Mesenchymal stem cell (in vitro differentiated cells and primary cell): ENCODE measurements at regions not wholly inside any gene's neighbourhood (a gene's known extent, or its start where the extent isn't known, plus 50 kb on each side); places are given as distances from the start of the nearest gene placed in this dataset.

Experiments used
- DNase-seq: peaks from one replicate; pipeline ENCODE4 v3.0.0-alpha.2; 2013
- H2AFZ ChIP-seq: one replicate; pipeline ENCODE4 v1.6.1; 2013; ENCODE audit warnings: low read depth, mild to moderate bottlenecking, control low read depth, inconsistent platforms, low read length, moderate library complexity
- H2AK5ac ChIP-seq: 2 replicates; pipeline ENCODE4 v1.6.1; 2013; ENCODE audit warnings: low read length, moderate library complexity, mild to moderate bottlenecking, inconsistent platforms; ENCODE audit not compliant: severe bottlenecking
- H2BK120ac ChIP-seq: one replicate; pipeline ENCODE4 v1.6.1; 2013; ENCODE audit warnings: low read depth, mild to moderate bottlenecking, inconsistent platforms, low read length, moderate library complexity
- H2BK12ac ChIP-seq, 2 experiments: one replicate each; pipeline ENCODE4 v1.6.1; 2013; ENCODE audit warnings: inconsistent platforms in 2 of 2, low read length in 2 of 2, mild to moderate bottlenecking in 2 of 2, moderate library complexity in 2 of 2, control low read depth in 1 of 2
- H2BK15ac ChIP-seq: one replicate; pipeline ENCODE4 v1.6.1; 2013; ENCODE audit warnings: mild to moderate bottlenecking, low read depth, inconsistent platforms; ENCODE audit not compliant: poor library complexity, severe bottlenecking
- H2BK5ac ChIP-seq: 2 replicates; pipeline ENCODE4 v1.6.1; 2013; ENCODE audit warnings: low read depth, mild to moderate bottlenecking, low read length, control low read depth, inconsistent platforms; ENCODE audit not compliant: poor library complexity, severe bottlenecking
- H3K14ac ChIP-seq, 2 experiments: one replicate each; pipeline ENCODE4 v1.6.1; 2013; ENCODE audit warnings: inconsistent platforms in 2 of 2, low read length in 2 of 2, control low read depth in 1 of 2, mild to moderate bottlenecking in 1 of 2, moderate library complexity in 1 of 2
- H3K18ac ChIP-seq, 2 experiments: one replicate each; pipeline ENCODE4 v1.6.1; 2013; ENCODE audit warnings: inconsistent platforms in 2 of 2, low read length in 2 of 2, control low read depth in 1 of 2, low read depth in 1 of 2, mild to moderate bottlenecking in 1 of 2
- H3K23ac ChIP-seq, 2 experiments: one replicate each; pipeline ENCODE4 v1.6.1; 2013; ENCODE audit warnings: inconsistent platforms in 2 of 2, low read length in 2 of 2, mild to moderate bottlenecking in 2 of 2, moderate library complexity in 2 of 2, control low read depth in 1 of 2
- H3K27ac ChIP-seq: 2 replicates; pipeline ENCODE4 v1.5.1; 2013; ENCODE audit warnings: mild to moderate bottlenecking, moderate library complexity, low read length, control low read depth, inconsistent platforms; ENCODE audit not compliant: poor library complexity, severe bottlenecking
- H3K27me3 ChIP-seq, 2 experiments: 2 replicates each; pipeline versions ENCODE4 v1.6.1 to v1.7.0; 2013; ENCODE audit warnings: low read length in 2 of 2, mild to moderate bottlenecking in 2 of 2, moderate library complexity in 2 of 2, control low read depth in 1 of 2, inconsistent platforms in 1 of 2; ENCODE audit not compliant: control insufficient read depth in 1 of 2, insufficient read depth in 1 of 2
- H3K36me3 ChIP-seq, 2 experiments: 2 replicates each; pipeline versions ENCODE4 v1.6.1 to v1.7.0; 2013; ENCODE audit warnings: low read length in 2 of 2, control low read depth in 1 of 2, inconsistent platforms in 1 of 2, low read depth in 1 of 2, mild to moderate bottlenecking in 1 of 2; ENCODE audit not compliant: insufficient read depth in 2 of 2, control insufficient read depth in 1 of 2
- H3K4ac ChIP-seq, 2 experiments: one replicate each; pipeline ENCODE4 v1.6.1; 2013; ENCODE audit warnings: inconsistent platforms in 2 of 2, low read length in 2 of 2, mild to moderate bottlenecking in 2 of 2, moderate library complexity in 2 of 2, control low read depth in 1 of 2, low read depth in 1 of 2
- H3K4me1 ChIP-seq: 2 replicates; pipeline ENCODE4 v1.6.1; 2013; ENCODE audit warnings: low read depth, low read length, control low read depth; ENCODE audit not compliant: control insufficient read depth, insufficient read depth
- H3K4me2 ChIP-seq: 2 replicates; pipeline ENCODE4 v1.6.1; 2013; ENCODE audit warnings: low read length, mild to moderate bottlenecking, inconsistent platforms; ENCODE audit not compliant: poor library complexity, severe bottlenecking
- H3K4me3 ChIP-seq, 2 experiments: 2 replicates each; pipeline versions ENCODE4 v1.5.1 to v1.7.0; 2013; ENCODE audit warnings: low read length in 2 of 2, mild to moderate bottlenecking in 2 of 2, control low read depth in 1 of 2, low read depth in 1 of 2; ENCODE audit not compliant: insufficient read depth in 1 of 2
- H3K79me1 ChIP-seq: replicated peaks from 2 replicates; pipeline ENCODE4 v1.6.1; 2013; ENCODE audit warnings: mild to moderate bottlenecking, control low read depth, low read length, inconsistent platforms; ENCODE audit not compliant: poor library complexity, severe bottlenecking
- H3K9ac ChIP-seq: 2 replicates; pipeline ENCODE4 v1.7.0; 2013; ENCODE audit warnings: mild to moderate bottlenecking, low read length, moderate library complexity
- H3K9me3 ChIP-seq: 2 replicates; pipeline ENCODE4 v1.7.0; 2013; ENCODE audit warnings: mild to moderate bottlenecking, low read length; ENCODE audit not compliant: control insufficient read depth
- H4K8ac ChIP-seq: one replicate; pipeline ENCODE4 v1.6.1; 2013; ENCODE audit warnings: inconsistent platforms, mild to moderate bottlenecking, low read length, moderate library complexity
- H4K91ac ChIP-seq: one replicate; pipeline ENCODE4 v1.6.1; 2013; ENCODE audit warnings: mild to moderate bottlenecking, low read length, inconsistent platforms
- WGBS: methylation state at CpG from one replicate; pipeline ENCODE4 v1.1.7; 2013; ENCODE audit warnings: mixed read lengths; 5-methylcytosine and 5-hydroxymethylcytosine counted together

DNA sequence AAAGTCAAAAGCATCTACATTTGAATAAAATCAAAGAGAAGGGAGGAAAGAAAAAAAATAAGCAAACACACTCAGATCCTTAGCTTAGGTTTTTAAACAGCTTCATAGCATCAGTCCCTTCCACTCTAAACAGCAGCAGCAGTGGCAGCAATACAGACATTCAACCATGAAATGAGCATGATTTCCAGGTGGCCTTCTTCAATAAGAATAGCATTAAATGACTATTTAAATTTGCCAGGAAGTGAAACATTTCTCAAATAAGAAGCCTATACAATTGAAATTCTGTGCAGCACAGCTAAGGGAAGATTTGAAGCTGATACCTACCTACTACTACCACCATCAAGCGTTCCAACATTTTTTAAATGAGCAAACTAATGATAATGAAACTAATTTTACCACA, 138.1 kb upstream of the REG3G start:
- H3K27me3 ChIP-seq, result no peaks in the 10 kb centered on the region

DNA sequence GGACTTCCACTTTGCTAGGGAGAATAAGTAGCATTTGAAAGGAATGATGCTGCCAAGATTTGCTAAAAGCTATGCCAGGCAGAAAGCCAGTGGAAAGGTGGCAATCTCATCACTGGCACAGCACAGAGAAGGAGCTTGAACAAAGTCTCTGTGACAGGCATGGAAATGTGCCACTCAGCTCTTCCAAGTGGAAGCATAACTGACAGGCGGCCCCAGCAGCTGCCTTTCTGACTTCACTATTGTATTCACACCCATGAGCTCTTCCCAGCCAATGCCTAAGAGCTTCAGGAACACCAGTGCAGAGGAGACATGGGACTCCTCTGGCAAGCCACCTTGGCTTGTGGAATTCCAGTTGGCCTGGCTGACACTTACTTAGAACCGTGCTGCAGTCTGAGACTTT, 134.6 kb upstream of the REG3G start:
- H3K4me1 ChIP-seq, result no peaks in the 10 kb centered on the region
- no peak overlapping the region for H3K18ac ChIP-seq
- DNase-seq, result no peak
- H3K27me3 ChIP-seq, result no peaks in the 10 kb centered on the region
- WGBS, result 85% methylated on average over 2 of the region's 2 CpGs
- no peak overlapping the region for H4K8ac ChIP-seq
- no peak overlapping the region for H3K9ac ChIP-seq
- no peak overlapping the region for H3K27ac ChIP-seq
- H3K4me2 ChIP-seq, result no peak overlapping the region
- H2BK15ac ChIP-seq, result no peak overlapping the region
- no peak overlapping the region for H2AFZ ChIP-seq
- no peak overlapping the region for H2BK12ac ChIP-seq
- H3K9me3 ChIP-seq, result no peaks in the 10 kb centered on the region
- no peak overlapping the region for H3K4ac ChIP-seq
- H3K36me3 ChIP-seq, result no peaks in the 10 kb centered on the region
- H3K79me1 ChIP-seq, result no peaks in the 10 kb centered on the region
- H4K91ac ChIP-seq, result no peak overlapping the region
- H3K4me3 ChIP-seq, result no peak overlapping the region
- no peak overlapping the region for H3K23ac ChIP-seq
- no peak overlapping the region for H2BK5ac ChIP-seq
- no peak overlapping the region for H2AK5ac ChIP-seq
- no peak overlapping the region for H3K14ac ChIP-seq
- no peak overlapping the region for H2BK120ac ChIP-seq

More for the DNA sequence above, 138.1 kb upstream of the REG3G start:
- DNase-seq, result no peak
- Histone ChIP-seq H3K36me3 (no peaks in the 10 kb centered on the region), H3K79me1 (no peaks in the 10 kb centered on the region), H2BK120ac (no peak overlapping the region), H2BK5ac (no peak overlapping the region), H3K4me1 (no peaks in the 10 kb centered on the region), H2AFZ (no peak overlapping the region), H2AK5ac (no peak overlapping the region), H3K18ac (no peak overlapping the region), H4K91ac (no peak overlapping the region), H3K9me3 (no peaks in the 10 kb centered on the region), H3K4me2 (no peak overlapping the region), H3K9ac (no peak overlapping the region), H3K23ac (no peak overlapping the region), H4K8ac (no peak overlapping the region), H2BK12ac (no peak overlapping the region), H3K4me3 (no peak overlapping the region), H2BK15ac (no peak overlapping the region), H3K4ac (no peak overlapping the region), H3K27ac (no peak overlapping the region), H3K14ac (no peak overlapping the region)
- no CpG with 5 or more reads among the region's 1 CpG for whole genome bisulfite sequencing

DNA sequence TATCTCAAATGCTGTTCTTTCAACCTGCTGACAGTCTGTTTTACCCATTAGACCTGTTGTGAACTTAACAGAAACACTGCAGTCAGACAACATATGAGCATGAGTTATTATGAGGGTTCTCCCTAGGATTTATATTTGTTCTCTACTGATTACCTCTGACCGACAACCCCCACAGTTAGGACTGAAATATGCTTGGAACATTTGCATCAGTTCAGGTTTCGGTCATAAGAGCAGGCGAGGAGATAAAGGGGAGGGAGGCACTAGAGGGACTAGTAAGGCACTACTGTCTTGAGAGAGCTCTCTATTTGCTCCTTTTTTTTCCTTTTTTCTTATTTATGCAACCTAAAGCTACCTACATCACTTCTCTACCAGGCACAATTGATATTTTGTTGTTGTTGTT, 133.2 kb upstream of the REG3G start:
- no peak overlapping the region for H3K18ac ChIP-seq
- H2AFZ ChIP-seq, result no peak overlapping the region
- H3K4ac ChIP-seq, result no peak overlapping the region
- no peak overlapping the region for H3K23ac ChIP-seq
- WGBS, result no CpG with 5 or more reads among the region's 3 CpGs
- H3K79me1 ChIP-seq, result no peaks in the 10 kb centered on the region
- no peak overlapping the region for H4K91ac ChIP-seq
- H3K27me3 ChIP-seq, result no peaks in the 10 kb centered on the region
- H3K4me1 ChIP-seq, result no peaks in the 10 kb centered on the region
- H2BK5ac ChIP-seq, result no peak overlapping the region
- H3K9ac ChIP-seq, result no peak overlapping the region
- H3K4me3 ChIP-seq, result no peak overlapping the region
- H2AK5ac ChIP-seq, result no peak overlapping the region
- no peak overlapping the region for H2BK15ac ChIP-seq
- H3K14ac ChIP-seq, result no peak overlapping the region
- no peaks in the 10 kb centered on the region for H3K9me3 ChIP-seq
- no peak overlapping the region for H2BK12ac ChIP-seq
- H3K36me3 ChIP-seq, result no peaks in the 10 kb centered on the region
- H2BK120ac ChIP-seq, result no peak overlapping the region
- H3K4me2 ChIP-seq, result no peak overlapping the region
- no peak overlapping the region for H3K27ac ChIP-seq
- no peak for DNase-seq
- H4K8ac ChIP-seq, result no peak overlapping the region

DNA sequence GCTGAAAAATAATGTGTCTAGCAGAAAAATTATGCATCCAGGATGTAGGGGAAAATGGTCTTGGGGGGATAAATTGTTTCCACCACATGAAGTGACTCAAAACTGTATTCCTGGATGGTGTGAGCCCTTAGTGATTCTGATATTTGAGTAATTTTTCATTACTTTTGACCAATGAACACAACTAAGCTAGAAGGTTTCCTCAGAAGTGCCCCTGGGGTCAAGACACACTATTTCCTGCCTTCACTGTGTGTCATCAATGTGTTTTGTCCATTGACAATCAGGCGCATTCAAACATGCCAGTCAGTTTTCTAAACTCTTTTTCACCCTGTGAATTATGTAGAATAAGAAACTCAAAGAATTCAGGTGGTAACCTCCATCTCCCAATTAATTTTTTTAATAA, 130.5 kb upstream of the REG3G start:
- H3K14ac ChIP-seq, result no peak overlapping the region
- no peak overlapping the region for H2AFZ ChIP-seq
- H3K79me1 ChIP-seq, result no peaks in the 10 kb centered on the region
- H3K4ac ChIP-seq, result no peak overlapping the region
- no peak overlapping the region for H2BK12ac ChIP-seq
- no peak overlapping the region for H4K8ac ChIP-seq
- H3K27ac ChIP-seq, result no peak overlapping the region
- H3K18ac ChIP-seq, result no peak overlapping the region
- H3K27me3 ChIP-seq, result no peaks in the 10 kb centered on the region
- no peak overlapping the region for H2BK5ac ChIP-seq
- H3K4me1 ChIP-seq, result no peaks in the 10 kb centered on the region
- no peak overlapping the region for H3K4me3 ChIP-seq
- H3K36me3 ChIP-seq, result no peaks in the 10 kb centered on the region
- H3K9ac ChIP-seq, result no peak overlapping the region
- no CpG with 5 or more reads among the region's 1 CpG for WGBS
- no peak overlapping the region for H2BK120ac ChIP-seq
- H2AK5ac ChIP-seq, result no peak overlapping the region
- H2BK15ac ChIP-seq, result no peak overlapping the region
- no peak overlapping the region for H3K4me2 ChIP-seq
- H3K9me3 ChIP-seq, result no peaks in the 10 kb centered on the region
- no peak overlapping the region for H4K91ac ChIP-seq
- no peak for DNase-seq
- no peak overlapping the region for H3K23ac ChIP-seq
